ENCODE measurements at regions not wholly inside any gene's neighbourhood (a gene's known extent, or its start where the extent isn't known, plus 50 kb on each side); places are given as distances from the start of the nearest gene placed in this dataset.
"Not testable (repeated sequence)": the region's sequence is repeated elsewhere in the genome, so short reads cannot be mapped to it uniquely, and the experiment has no call there.

GRCh38 chr2:150279686-150280085 is 207.8 kb downstream of the RND3 start:
- Histone ChIP-seq H3K4me3 (ENCODE audit: insufficient read depth, low read depth, low read length) (no peak overlapping the region), H3K36me3 (replicated peaks; ENCODE audit: control insufficient read depth, insufficient read depth, low read length) (no peaks in the 10 kb centered on the region)
- no peak for DNase-seq

DNA sequence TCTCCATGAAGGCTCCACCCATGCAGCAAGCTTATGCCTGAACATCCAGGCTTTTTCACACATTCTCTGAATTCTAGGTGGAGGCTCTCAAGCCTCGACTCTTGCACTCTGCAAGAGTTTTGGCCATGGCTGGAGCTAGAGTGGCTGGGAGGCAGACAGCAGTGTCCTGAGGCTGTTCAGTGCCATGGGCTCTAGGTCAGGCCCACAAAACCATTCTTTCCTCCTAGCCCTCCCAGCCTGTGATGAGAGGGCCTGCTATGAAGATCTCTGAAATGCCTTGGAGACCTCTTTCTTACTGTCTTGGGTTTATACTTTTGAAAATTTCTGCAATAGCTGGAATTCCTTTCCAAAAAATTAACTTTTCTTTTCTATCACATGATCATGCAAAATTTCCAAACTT is 210.7 kb downstream of the RND3 start:
- Histone ChIP-seq H3K36me3 (replicated peaks; ENCODE audit: control insufficient read depth, insufficient read depth, low read length) (no peaks in the 10 kb centered on the region), H3K27me3 (ENCODE audit: control insufficient read depth, insufficient read depth, low read length) (no peaks in the 10 kb centered on the region), H3K4me3 (ENCODE audit: insufficient read depth, low read depth, low read length) (no peak overlapping the region)
- DNase-seq, result no peak

More at GRCh38 chr2:150279686-150280085, 207.8 kb downstream of the RND3 start:
- H3K27me3 ChIP-seq (ENCODE audit: control insufficient read depth, insufficient read depth, low read length), result no peaks in the 10 kb centered on the region

- no peaks in the 10 kb centered on the region for H3K36me3 ChIP-seq (replicated peaks; ENCODE audit: control insufficient read depth, insufficient read depth, low read length)
- DNase-seq, result no peak
- no peak overlapping the region for H3K4me3 ChIP-seq (ENCODE audit: insufficient read depth, low read depth, low read length)
Observed at GRCh38 chr2:150274108-150274507, 213.4 kb downstream of the RND3 start.

DNA sequence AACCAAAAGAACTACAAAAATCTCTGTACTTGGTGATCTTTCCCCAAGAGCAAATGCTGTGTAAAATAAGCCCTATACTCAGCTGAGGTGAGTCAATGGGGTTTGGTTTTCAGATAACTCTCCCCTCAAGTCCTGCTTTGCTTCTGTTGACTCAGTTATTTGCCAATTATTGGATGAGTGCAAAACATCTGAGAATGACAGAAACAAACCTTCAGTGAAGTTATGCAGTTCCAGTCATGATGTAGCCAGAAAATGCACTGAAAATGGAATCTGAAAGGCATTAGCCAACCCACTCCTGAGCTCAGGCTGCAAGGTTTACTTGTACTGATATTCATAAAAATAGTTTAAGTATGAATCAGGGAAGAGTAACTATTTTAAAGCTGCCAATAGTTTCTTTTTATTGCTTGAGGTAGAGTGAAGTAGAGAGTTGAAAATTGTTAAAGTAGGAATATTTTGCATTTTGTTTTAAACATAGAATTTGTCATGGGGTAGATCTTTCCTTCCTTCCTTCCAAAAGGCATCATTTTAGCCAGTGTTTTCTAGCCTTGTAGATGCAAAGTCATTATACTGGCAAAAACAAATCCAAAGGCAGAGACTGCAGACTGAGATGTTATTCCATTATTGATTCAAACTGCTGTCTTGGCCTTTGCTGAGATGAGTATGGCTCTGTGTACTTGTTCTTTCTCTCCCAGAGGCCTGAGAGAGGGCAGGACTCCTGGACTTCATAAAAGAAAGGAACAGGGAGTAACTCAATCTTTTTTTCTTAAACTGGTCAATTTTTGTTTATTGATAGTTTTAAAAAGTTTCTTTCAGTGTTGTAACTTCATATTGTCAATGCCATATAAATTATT is 215.3 kb downstream of the RND3 start:
- Histone ChIP-seq H3K36me3 (replicated peaks; ENCODE audit: control insufficient read depth, insufficient read depth, low read length) (no peaks in the 10 kb centered on the region), H3K4me3 (ENCODE audit: insufficient read depth, low read depth, low read length) (no peak overlapping the region), H3K27me3 (ENCODE audit: control insufficient read depth, insufficient read depth, low read length) (no peaks in the 10 kb centered on the region)
- no peak for DNase-seq

More at GRCh38 chr2:150274108-150274507, 213.4 kb downstream of the RND3 start:
- H3K27me3 ChIP-seq (ENCODE audit: control insufficient read depth, insufficient read depth, low read length), result no peaks in the 10 kb centered on the region

DNA sequence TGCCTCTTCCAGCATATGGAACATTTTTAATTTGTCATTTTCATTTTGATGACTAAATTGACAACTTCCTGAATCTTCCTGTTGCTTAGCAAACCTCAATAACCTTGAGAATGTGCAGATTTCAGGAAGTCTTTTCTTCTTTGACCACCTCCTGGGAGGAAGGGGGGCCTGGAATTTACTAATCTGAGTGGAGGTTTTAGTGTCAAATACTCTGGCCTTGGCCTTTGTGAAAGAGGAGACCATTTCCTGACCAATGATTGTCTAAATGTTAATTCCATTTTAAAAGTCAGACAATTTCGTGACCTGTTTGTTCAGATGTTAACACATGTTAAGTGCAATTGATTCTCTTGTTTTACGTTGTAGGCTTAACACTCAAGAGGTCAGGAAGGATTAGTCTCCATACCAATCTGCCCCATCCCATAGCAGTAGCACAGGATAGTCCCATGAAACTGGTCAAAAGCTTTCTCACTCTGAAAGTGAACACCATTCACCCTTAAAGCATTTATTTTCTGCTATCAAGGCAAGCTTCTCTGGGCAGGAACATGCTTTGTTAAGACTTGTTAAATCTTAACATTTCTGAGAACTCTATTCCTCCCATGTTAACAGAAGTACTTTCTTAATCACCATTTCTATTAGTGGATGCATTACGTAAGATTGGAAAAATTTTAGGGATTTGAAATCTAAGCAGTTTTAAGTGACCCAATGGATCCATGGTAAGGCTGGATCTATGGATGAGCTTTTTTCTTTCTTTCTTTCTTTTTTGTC is 219.6 kb downstream of the RND3 start:
- Histone ChIP-seq H3K4me3 (ENCODE audit: insufficient read depth, low read depth, low read length) (no peak overlapping the region), H3K27me3 (ENCODE audit: control insufficient read depth, insufficient read depth, low read length) (no peaks in the 10 kb centered on the region), H3K36me3 (replicated peaks; ENCODE audit: control insufficient read depth, insufficient read depth, low read length) (no peaks in the 10 kb centered on the region)
- no peak for DNase-seq

DNA sequence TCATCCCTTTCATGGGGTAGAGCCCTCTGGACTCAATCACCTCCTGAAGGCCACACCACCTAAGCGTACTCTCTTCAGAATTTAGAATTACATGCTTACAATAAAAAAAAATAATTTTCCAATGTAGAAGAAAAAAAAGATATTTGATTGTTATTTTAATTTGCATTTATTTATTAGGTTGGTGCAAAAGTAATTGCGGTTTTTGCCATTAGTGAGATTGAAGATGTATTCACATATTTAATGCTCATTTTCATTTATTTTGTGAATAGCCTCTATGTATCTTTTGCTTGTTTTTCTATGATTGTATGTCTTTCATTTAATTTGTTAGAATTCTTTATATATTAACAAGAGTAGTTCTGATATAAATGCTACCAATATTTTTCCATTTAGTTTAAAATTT is 220.5 kb downstream of the RND3 start:
- DNase-seq, result no peak
- H3K27me3 ChIP-seq (ENCODE audit: control insufficient read depth, insufficient read depth, low read length), result no peaks in the 10 kb centered on the region

DNA sequence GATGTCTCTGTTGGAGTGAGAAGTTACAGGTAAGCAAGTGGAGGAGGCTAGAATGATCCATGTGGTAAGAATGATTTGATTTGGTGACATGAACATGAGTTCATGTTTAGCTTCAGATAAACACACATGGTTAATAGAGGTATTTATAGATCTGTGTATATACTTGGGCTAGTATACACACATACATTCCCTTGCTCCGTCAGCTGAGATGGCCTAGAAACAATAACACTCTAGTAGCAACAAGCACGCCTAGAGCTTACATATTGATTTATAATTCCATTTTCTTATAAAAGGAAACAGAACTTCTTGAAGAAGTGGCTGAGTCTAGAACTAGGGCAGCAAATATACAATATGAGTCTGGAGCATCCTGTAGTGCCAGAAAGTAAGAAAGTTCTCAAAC is 223.0 kb downstream of the RND3 start:
- Histone ChIP-seq H3K36me3 (replicated peaks; ENCODE audit: control insufficient read depth, insufficient read depth, low read length) (no peaks in the 10 kb centered on the region), H3K27me3 (ENCODE audit: control insufficient read depth, insufficient read depth, low read length) (no peaks in the 10 kb centered on the region), H3K4me3 (ENCODE audit: insufficient read depth, low read depth, low read length) (no peak overlapping the region)
- DNase-seq, result no peak

More for the DNA sequence above, 220.5 kb downstream of the RND3 start:
- Histone ChIP-seq H3K4me3 (ENCODE audit: insufficient read depth, low read depth, low read length) (no peak overlapping the region), H3K36me3 (replicated peaks; ENCODE audit: control insufficient read depth, insufficient read depth, low read length) (no peaks in the 10 kb centered on the region)

DNA sequence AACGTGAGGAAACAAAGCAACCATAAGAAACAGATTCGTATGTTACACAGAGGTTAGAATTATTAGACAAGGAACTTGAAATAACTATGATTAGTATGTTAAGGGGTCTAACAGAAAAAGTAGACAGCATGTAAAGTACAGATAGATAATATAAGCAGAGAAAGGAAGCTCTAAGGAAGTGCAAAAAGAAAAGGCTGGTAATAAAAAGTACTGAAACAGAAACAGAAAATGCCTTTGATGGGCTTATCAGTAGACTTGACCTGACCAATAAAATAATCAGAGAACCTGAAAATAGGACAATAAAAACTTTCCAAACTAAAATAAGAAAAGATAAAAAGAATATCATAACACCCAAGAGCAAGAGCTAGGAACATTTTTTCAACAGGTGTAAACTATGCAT is 225.8 kb downstream of the RND3 start:
- no peak for DNase-seq
- Histone ChIP-seq H3K4me3 (ENCODE audit: insufficient read depth, low read depth, low read length) (no peak overlapping the region), H3K27me3 (ENCODE audit: control insufficient read depth, insufficient read depth, low read length) (no peaks in the 10 kb centered on the region), H3K36me3 (replicated peaks; ENCODE audit: control insufficient read depth, insufficient read depth, low read length) (no peaks in the 10 kb centered on the region)

DNA sequence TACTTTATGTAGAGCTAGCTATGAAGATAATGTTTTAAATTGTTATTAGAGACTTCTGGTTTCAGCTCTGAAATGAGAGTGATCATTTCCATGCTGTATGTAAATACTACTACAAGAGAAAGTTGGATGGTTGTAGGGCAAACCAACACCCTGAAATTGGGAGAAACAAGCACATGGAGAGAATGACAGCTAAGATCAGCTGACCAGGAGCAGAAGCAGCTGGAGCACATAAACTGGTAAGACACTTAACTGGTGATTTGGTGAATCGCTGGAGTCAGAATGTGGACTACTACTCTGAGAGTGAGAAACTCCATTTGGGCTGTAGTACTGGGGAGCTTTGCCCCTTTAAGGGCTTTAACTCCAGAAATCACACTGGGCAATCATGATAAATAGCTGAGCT is 226.8 kb downstream of the RND3 start:
- Histone ChIP-seq H3K36me3 (replicated peaks; ENCODE audit: control insufficient read depth, insufficient read depth, low read length) (no peaks in the 10 kb centered on the region), H3K27me3 (ENCODE audit: control insufficient read depth, insufficient read depth, low read length) (no peaks in the 10 kb centered on the region), H3K4me3 (ENCODE audit: insufficient read depth, low read depth, low read length) (no peak overlapping the region)
- DNase-seq, result no peak

- DNase-seq, result no peak
- no peaks in the 10 kb centered on the region for H3K36me3 ChIP-seq (replicated peaks; ENCODE audit: control insufficient read depth, insufficient read depth, low read length)
- no peaks in the 10 kb centered on the region for H3K27me3 ChIP-seq (ENCODE audit: control insufficient read depth, insufficient read depth, low read length)
- no peak overlapping the region for H3K4me3 ChIP-seq (ENCODE audit: insufficient read depth, low read depth, low read length)
Observed at GRCh38 chr2:150259746-150260145, 227.7 kb downstream of the RND3 start.

GRCh38 chr2:150258781-150259307 is 228.6 kb downstream of the RND3 start:
- Histone ChIP-seq H3K27me3 (ENCODE audit: control insufficient read depth, insufficient read depth, low read length) (no peaks in the 10 kb centered on the region), H3K4me3 (ENCODE audit: insufficient read depth, low read depth, low read length) (no peak overlapping the region), H3K36me3 (replicated peaks; ENCODE audit: control insufficient read depth, insufficient read depth, low read length) (no peaks in the 10 kb centered on the region)
- DNase-seq, result no peak

DNA sequence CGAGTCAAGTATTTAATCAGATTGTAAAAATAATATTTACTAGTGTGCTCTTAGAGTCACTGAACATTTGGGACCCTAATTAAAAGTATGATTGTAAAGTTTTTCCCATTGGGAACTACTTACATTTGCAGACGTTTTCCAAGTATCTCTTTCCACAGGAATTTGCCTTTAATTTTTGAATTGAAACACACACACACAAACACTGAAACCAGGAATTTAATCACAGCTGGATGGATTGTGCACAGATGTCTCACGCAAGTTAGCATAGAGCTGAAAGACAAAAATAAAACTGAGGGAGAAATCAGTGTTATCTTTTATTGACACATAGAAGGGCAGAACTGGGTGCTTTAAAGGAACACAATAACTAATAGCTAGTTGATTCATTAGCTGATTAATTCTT is 230.7 kb downstream of the RND3 start:
- H3K36me3 ChIP-seq (replicated peaks; ENCODE audit: control insufficient read depth, insufficient read depth, low read length), result no peaks in the 10 kb centered on the region
- H3K27me3 ChIP-seq (ENCODE audit: control insufficient read depth, insufficient read depth, low read length), result no peaks in the 10 kb centered on the region

DNA sequence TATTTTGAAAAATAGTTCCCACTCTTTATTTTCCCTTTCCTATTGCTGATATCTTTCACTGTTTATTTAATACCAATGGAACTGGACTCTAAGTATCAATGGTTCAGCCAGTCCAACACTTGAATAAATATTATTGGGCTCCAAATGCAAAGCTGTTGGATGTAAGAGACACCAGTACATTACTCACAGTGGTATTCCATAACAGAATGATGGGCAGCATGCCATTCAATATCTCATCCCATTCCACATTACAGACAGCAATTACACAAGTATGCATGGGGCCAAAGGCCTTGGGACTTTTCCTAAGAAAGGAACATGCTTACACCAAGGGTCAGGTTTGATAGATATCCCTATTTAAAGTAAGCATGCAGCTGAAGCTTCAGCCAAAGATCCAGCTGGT is 231.9 kb downstream of the RND3 start:
- no peak for DNase-seq
- Histone ChIP-seq H3K27me3 (ENCODE audit: control insufficient read depth, insufficient read depth, low read length) (no peaks in the 10 kb centered on the region), H3K36me3 (replicated peaks; ENCODE audit: control insufficient read depth, insufficient read depth, low read length) (no peaks in the 10 kb centered on the region), H3K4me3 (ENCODE audit: insufficient read depth, low read depth, low read length) (no peak overlapping the region)

More for the DNA sequence above, 230.7 kb downstream of the RND3 start:
- no peak for DNase-seq
- H3K4me3 ChIP-seq (ENCODE audit: insufficient read depth, low read depth, low read length), result no peak overlapping the region

DNA sequence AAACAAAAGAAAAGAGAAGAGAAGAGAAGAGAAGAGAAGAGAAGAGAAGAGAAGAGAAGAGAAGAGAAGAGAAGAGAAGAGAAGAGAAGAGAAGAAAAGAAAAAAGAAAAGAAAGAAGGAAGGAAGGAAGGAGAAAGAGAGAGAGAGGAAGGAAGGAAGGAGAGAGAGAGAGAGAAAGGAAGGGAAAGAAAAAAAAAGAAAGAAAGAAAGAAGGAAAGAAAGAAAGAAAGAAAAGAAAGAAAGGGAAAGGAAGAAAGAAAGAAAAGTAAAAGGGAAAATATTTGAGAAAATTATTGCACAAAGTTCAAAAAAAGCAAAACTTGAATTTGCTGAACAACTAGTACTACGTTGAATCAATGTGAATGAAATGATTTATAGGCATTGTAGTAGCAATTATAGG is 237.7 kb downstream of the RND3 start:
- not testable (repeated sequence) for H3K4me3 ChIP-seq (ENCODE audit: insufficient read depth, low read depth, low read length); DNase-seq; H3K27me3 ChIP-seq (ENCODE audit: control insufficient read depth, insufficient read depth, low read length); H3K36me3 ChIP-seq (replicated peaks; ENCODE audit: control insufficient read depth, insufficient read depth, low read length)

DNA sequence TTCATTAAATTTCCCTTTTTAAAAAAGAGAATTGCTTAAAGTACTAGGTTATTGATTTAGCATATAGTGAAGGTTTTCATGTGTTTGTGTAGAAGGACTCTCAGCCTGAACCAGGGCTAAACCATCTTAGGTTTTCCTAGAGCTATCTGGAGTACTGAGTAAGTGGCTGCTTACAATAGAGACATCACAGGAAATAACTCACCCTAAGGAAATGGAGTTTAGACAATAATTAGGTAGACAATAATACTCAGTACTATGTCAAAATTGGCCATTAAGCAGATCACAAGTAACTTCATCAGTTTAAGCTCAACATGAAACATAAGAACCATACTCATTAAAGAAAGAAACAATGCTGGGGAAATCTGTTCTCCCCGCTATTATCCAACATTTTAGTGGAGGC is 240.0 kb downstream of the RND3 start:
- no peaks in the 10 kb centered on the region for H3K36me3 ChIP-seq (replicated peaks; ENCODE audit: control insufficient read depth, insufficient read depth, low read length)
- DNase-seq, result no peak
- H3K4me3 ChIP-seq (ENCODE audit: insufficient read depth, low read depth, low read length), result no peak overlapping the region
- H3K27me3 ChIP-seq (ENCODE audit: control insufficient read depth, insufficient read depth, low read length), result no peaks in the 10 kb centered on the region
